Endothelial cell of umbilical vein (primary cell): ENCODE measurements at regions not wholly inside any gene's neighbourhood (a gene's known extent, or its start where the extent isn't known, plus 50 kb on each side); places are given as distances from the start of the nearest gene placed in this dataset.

Source experiments
- BruUV-seq: library from RNA; stranded (reverse); fragments of 400-500 nt; replicated peaks from 2 replicates; lab custom pipeline; 2021; lab: Mats Ljungman, UMichigan
- CTCF ChIA-PET: fragments of 300-600, 350-600 bp; sonication (Branson Sonifier 250); formaldehyde crosslinking; loops from one replicate; lab custom pipeline; 2021; ENCODE audit warnings: antibody characterized with exemption, inconsistent platforms; lab: Charles Lee
- POLR2A ChIA-PET: fragments of 300-600, 350-600 bp; sonication (Branson Sonifier 250); formaldehyde crosslinking; loops from one replicate; lab custom pipeline; 2021; ENCODE audit warnings: antibody characterized with exemption, inconsistent platforms; lab: Charles Lee
- DNase-seq: peaks from one replicate; pipeline ENCODE4 v3.0.0-alpha.2; 2011; ENCODE audit warnings: low read depth, low spot score
- FAIRE-seq: peaks from 2 replicates; lab custom pipeline; 2011; peaks lifted over from hg19 to GRCh38; lab: Jason Lieb, UNC
- H2AFZ ChIP-seq: 2 replicates; pipeline ENCODE4 v1.6.0; 2012; ENCODE audit warnings: low read depth, low read length, control low read depth, inconsistent platforms
- H3K27ac ChIP-seq: 2 replicates; pipeline ENCODE4 v1.5.1; 2011; ENCODE audit warnings: low read depth, mild to moderate bottlenecking, control low read depth, low read length, moderate library complexity; ENCODE audit not compliant: insufficient read depth
- H3K27me3 ChIP-seq, 2 experiments: 2 replicates each; pipeline versions ENCODE4 v1.6.0 to v1.6.1; 2011; ENCODE audit warnings: low read length in 2 of 2, mixed read lengths in 1 of 2; ENCODE audit not compliant: control insufficient read depth in 2 of 2, insufficient read depth in 2 of 2
- H3K36me3 ChIP-seq, 2 experiments: 2 replicates in 1 of 2; 3 replicates in 1 of 2; pipeline ENCODE4 v1.5.1; 2011; ENCODE audit warnings: low read length in 2 of 2, mild to moderate bottlenecking in 1 of 2, moderate library complexity in 1 of 2; ENCODE audit not compliant: control insufficient read depth in 2 of 2, insufficient read depth in 2 of 2; ENCODE audit errors: extremely low read depth in 1 of 2
- H3K4me1 ChIP-seq: 3 replicates; pipeline ENCODE4 v1.5.1; 2011; ENCODE audit warnings: mild to moderate bottlenecking, low read length; ENCODE audit not compliant: control insufficient read depth, insufficient read depth; ENCODE audit errors: extremely low read depth
- H3K4me2 ChIP-seq: 2 replicates; pipeline ENCODE4 v1.6.1; 2011; ENCODE audit warnings: low read length, control low read depth, mixed read lengths; ENCODE audit not compliant: insufficient read depth
- H3K4me3 ChIP-seq, 3 experiments: fragments of 200-600 bp in 1 of 3; sonication (generic), shearing (Covaris generic) in 1 of 3; replicated peaks in 1 of 3; 2 replicates each; pipeline ENCODE4 v1.5.1; 2011 to 2016; ENCODE audit warnings: control low read depth in 3 of 3, low read length in 3 of 3, mild to moderate bottlenecking in 2 of 3, inconsistent platforms in 1 of 3, low read depth in 1 of 3, moderate library complexity in 1 of 3; ENCODE audit not compliant: insufficient read depth in 1 of 3
- H3K79me2 ChIP-seq: 2 replicates; pipeline ENCODE4 v1.6.0; 2012; ENCODE audit warnings: low read length, inconsistent platforms; ENCODE audit not compliant: control insufficient read depth, insufficient read depth
- H3K9ac ChIP-seq: replicated peaks from 2 replicates; pipeline ENCODE3; 2011; ENCODE audit warnings: low read length, control low read depth; ENCODE audit not compliant: insufficient read depth; ENCODE audit errors: extremely low read depth
- H3K9me1 ChIP-seq: replicated peaks from 3 replicates; pipeline ENCODE4 v1.6.0; 2011; ENCODE audit warnings: mild to moderate bottlenecking, low read length; ENCODE audit not compliant: control insufficient read depth, insufficient read depth; ENCODE audit errors: extremely low read depth
- H3K9me3 ChIP-seq: replicated peaks from 2 replicates; pipeline ENCODE4 v1.5.1; 2012; ENCODE audit warnings: low read length, inconsistent platforms; ENCODE audit not compliant: control insufficient read depth, insufficient read depth
- H4K20me1 ChIP-seq: replicated peaks from 2 replicates; pipeline ENCODE3; 2011; ENCODE audit warnings: mild to moderate bottlenecking, low read length; ENCODE audit not compliant: control insufficient read depth, insufficient read depth; ENCODE audit errors: extremely low read depth
- EZH2 ChIP-seq: IDR thresholded peaks from 2 replicates; pipeline ENCODE4 v1.6.1; 2012; ENCODE audit warnings: borderline replicate concordance, low read depth, mild to moderate bottlenecking, moderate library complexity, low read length, inconsistent platforms; ENCODE audit not compliant: severe bottlenecking
- FOS ChIP-seq: IDR thresholded peaks from 2 replicates; pipeline ENCODE4 v1.6.1; 2011; ENCODE audit warnings: mild to moderate bottlenecking, low read length, moderate library complexity, borderline replicate concordance; ENCODE audit not compliant: insufficient read depth
- GATA2 ChIP-seq: IDR thresholded peaks from 2 replicates; pipeline ENCODE4 v1.7.0; 2011; ENCODE audit warnings: low read depth, mild to moderate bottlenecking, moderate library complexity, mixed read lengths, low read length; ENCODE audit not compliant: insufficient read length, insufficient read depth
- JUN ChIP-seq: IDR thresholded peaks from 2 replicates; pipeline ENCODE4 v1.6.1; 2011; ENCODE audit warnings: borderline replicate concordance, low read depth; ENCODE audit not compliant: insufficient read length, insufficient read depth
- MAX ChIP-seq: IDR thresholded peaks from 2 replicates; pipeline ENCODE4 v1.6.1; 2011; ENCODE audit not compliant: insufficient read depth, insufficient read length
- MYC ChIP-seq: IDR thresholded peaks from one replicate; pipeline ENCODE4 v1.6.1; 2011; ENCODE audit warnings: mild to moderate bottlenecking, low read depth, low read length
- POLR2A ChIP-seq: IDR thresholded peaks from 2 replicates; pipeline ENCODE4 v1.6.1; 2012; ENCODE audit warnings: low read depth, mild to moderate bottlenecking, control low read depth, low read length
- POLR2AphosphoS5 ChIP-seq: IDR thresholded peaks from 2 replicates; pipeline ENCODE4 v1.6.1; 2012; ENCODE audit warnings: low read depth, mild to moderate bottlenecking, control low read depth, low read length, moderate library complexity; ENCODE audit not compliant: insufficient read depth
- dilution Hi-C: fragments of 300-500 bp; cut with MboI; formaldehyde crosslinking; loops from one replicate; pipeline ENCODE4 v1.15.0; 2019; ENCODE audit warnings: low sequenced_read_pairs; ENCODE audit not compliant: extremely low pct_ligation_motif_present
- intact Hi-C: fragments of 100-400 bp; cut with micrococcal nuclease; formaldehyde crosslinking; loops from one replicate; pipeline ENCODE4 v1.10.0; 2022
- TF ChIP-seq, protein P1 (sequence below), 2 donors: IDR thresholded peaks; 1 replicate in 1 of 2; 2 replicates in 1 of 2; pipeline ENCODE4 v1.5.1; 2011; ENCODE audit warnings: low read length in 2 of 2, mild to moderate bottlenecking in 2 of 2, moderate library complexity in 2 of 2, control low read depth in 1 of 2, inconsistent platforms in 1 of 2, low read depth in 1 of 2; ENCODE audit not compliant: insufficient read depth in 1 of 2; ENCODE audit errors: extremely low read depth in 1 of 2

DNA sequence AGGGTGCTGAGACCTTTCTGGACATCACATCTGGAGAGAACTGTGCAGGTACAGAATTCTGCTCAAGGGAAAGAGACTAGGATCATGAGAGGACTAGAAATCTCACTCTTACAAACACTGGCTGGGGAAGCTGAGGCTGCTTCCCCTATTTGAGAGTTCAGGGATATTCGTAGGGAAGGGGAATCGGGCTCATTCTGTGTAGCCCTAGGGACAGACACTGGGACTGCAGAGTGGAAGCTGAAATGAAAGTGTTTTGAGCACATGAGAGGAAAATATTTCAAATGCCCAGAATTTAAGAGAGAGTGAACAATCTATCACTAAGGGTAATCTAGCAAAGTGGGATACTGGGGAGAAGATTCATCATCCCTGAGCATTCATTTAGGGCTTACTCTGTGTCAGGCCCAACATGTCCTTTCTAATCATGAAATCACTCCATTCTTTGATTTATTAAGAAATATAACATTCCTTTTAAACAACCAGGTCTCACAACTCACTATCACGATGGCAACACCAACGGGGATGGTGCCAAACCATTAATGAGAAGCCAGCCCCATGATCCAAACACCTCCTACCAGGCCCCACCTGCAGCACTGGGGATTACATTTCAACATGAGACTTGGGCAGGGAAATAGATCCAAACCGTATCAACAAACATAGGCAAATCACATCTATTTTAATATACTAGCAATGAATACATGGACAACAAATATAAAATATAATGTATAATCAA, 63.0 kb downstream of the CPN2 start:
- H3K4me3 ChIP-seq = no peak overlapping the region
- ChIA-PET POLR2A (no interaction called here), CTCF (interaction anchor here (0.9 to 2.9 kb wide), 5 partner anchors 10 to 147 kb away, joined by 3 to 9 read pairs (median 3); no protein-coding TSS in a partner anchor)
- no TSS peak for BruUV-seq
- H3K36me3 ChIP-seq = no peaks in the 10 kb centered on the region
- H4K20me1 ChIP-seq = no peaks in the 10 kb centered on the region
- FAIRE-seq = no peak
- H3K79me2 ChIP-seq = no peaks in the 10 kb centered on the region
- H3K27ac ChIP-seq = no peak overlapping the region
- no peak for TF ChIP-seq MAX
- TF ChIP-seq POLR2AphosphoS5 = no peak
- no peak for TF ChIP-seq JUN
- no peak for TF ChIP-seq GATA2
- TF ChIP-seq EZH2 = no peak
- TF ChIP-seq, protein P1, sequence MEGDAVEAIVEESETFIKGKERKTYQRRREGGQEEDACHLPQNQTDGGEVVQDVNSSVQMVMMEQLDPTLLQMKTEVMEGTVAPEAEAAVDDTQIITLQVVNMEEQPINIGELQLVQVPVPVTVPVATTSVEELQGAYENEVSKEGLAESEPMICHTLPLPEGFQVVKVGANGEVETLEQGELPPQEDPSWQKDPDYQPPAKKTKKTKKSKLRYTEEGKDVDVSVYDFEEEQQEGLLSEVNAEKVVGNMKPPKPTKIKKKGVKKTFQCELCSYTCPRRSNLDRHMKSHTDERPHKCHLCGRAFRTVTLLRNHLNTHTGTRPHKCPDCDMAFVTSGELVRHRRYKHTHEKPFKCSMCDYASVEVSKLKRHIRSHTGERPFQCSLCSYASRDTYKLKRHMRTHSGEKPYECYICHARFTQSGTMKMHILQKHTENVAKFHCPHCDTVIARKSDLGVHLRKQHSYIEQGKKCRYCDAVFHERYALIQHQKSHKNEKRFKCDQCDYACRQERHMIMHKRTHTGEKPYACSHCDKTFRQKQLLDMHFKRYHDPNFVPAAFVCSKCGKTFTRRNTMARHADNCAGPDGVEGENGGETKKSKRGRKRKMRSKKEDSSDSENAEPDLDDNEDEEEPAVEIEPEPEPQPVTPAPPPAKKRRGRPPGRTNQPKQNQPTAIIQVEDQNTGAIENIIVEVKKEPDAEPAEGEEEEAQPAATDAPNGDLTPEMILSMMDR (IDR thresholded peaks at IDR 0.05; ENCODE audit: extremely low read depth in 1 of 2, insufficient read depth in 1 of 2, low read depth in 1 of 2, low read length in 2 of 2) = no peak
- no peak for TF ChIP-seq MYC
- no peak for TF ChIP-seq FOS
- no peak for TF ChIP-seq POLR2A
- H3K9me3 ChIP-seq = no peaks in the 10 kb centered on the region
- no peak overlapping the region for H3K4me2 ChIP-seq
- DNase-seq = no peak
- H3K9ac ChIP-seq = no peak overlapping the region
- dilution Hi-C loops (no loop called here), intact Hi-C loops (no loop called here)
- H2AFZ ChIP-seq = no peak overlapping the region
- peaks cover 0 to 2% of the 10 kb centered on the region in 2 experiments for H3K27me3 ChIP-seq
- H3K4me1 ChIP-seq = no peaks in the 10 kb centered on the region
- H3K9me1 ChIP-seq = no peaks in the 10 kb centered on the region
